HG03457 (cell line): ENCODE measurements at regions not wholly inside any gene's neighbourhood (a gene's known extent, or its start where the extent isn't known, plus 50 kb on each side); places are given as distances from the start of the nearest gene placed in this dataset.
"Not testable (repeated sequence)": the region's sequence is repeated elsewhere in the genome, so short reads cannot be mapped to it uniquely, and the experiment has no call there.

Experiments used
- ATAC-seq: cut with Tn5 transposase; IDR thresholded peaks from one replicate; pipeline ENCODE4 v1.9.1; 2021; ENCODE audit warnings: moderate number of reproducible peaks; ENCODE audit not compliant: unreplicated experiment

GRCh38 chrX:131875827-131876226 lies 147.3 kb upstream of the STK26 start:
- ATAC-seq = not testable (repeated sequence)

- ATAC-seq = no peak
Measured at GRCh38 chrX:131881194-131881593, 141.9 kb upstream of the STK26 start.

- ATAC-seq = not testable (repeated sequence)
Measured at GRCh38 chrX:131885042-131885441, 138.1 kb upstream of the STK26 start.

- ATAC-seq = not testable (repeated sequence)
Measured at GRCh38 chrX:131893857-131894256, 129.2 kb upstream of the STK26 start.

DNA sequence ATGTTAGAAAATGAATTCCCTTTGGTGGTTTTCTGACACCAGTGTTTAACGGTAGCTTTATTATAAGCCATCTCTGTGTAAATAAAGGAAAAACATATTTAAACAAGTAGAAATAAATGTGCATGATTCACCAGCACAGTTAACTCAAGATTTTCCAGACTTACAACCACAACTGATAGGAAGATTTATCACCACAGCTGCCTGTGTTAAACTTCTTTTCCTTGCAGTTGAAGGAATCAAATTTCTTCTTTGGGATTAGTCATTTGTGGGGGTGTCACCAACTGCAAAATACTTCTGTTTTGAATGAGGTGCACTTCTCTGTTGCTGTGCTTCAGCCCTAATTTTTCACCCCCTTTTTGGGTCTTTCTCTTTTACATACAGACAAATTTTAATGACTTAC lies 128.1 kb upstream of the STK26 start:
- ATAC-seq = no peak

- ATAC-seq = no peak
Measured at GRCh38 chrX:131895807-131896206, 127.3 kb upstream of the STK26 start.

DNA sequence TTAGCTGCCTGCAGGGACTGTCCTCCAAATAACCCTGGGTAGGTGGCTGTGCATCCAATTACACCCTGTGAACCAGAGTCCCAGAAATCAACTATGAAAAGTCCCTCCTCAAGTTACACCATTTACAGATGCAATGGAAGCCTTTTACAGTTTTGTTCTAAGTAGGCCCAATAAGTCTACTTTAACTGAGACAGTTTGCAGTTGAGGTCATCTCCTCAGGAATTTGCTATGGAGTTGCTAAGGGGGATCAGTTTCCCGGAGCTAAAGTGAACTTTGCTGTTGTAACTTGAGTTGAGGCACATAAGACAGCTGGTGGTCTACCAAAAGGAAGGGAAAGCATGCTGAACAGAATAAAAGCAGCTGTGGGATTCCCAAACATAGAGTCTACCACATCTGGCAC lies 121.6 kb upstream of the STK26 start:
- no peak for ATAC-seq

DNA sequence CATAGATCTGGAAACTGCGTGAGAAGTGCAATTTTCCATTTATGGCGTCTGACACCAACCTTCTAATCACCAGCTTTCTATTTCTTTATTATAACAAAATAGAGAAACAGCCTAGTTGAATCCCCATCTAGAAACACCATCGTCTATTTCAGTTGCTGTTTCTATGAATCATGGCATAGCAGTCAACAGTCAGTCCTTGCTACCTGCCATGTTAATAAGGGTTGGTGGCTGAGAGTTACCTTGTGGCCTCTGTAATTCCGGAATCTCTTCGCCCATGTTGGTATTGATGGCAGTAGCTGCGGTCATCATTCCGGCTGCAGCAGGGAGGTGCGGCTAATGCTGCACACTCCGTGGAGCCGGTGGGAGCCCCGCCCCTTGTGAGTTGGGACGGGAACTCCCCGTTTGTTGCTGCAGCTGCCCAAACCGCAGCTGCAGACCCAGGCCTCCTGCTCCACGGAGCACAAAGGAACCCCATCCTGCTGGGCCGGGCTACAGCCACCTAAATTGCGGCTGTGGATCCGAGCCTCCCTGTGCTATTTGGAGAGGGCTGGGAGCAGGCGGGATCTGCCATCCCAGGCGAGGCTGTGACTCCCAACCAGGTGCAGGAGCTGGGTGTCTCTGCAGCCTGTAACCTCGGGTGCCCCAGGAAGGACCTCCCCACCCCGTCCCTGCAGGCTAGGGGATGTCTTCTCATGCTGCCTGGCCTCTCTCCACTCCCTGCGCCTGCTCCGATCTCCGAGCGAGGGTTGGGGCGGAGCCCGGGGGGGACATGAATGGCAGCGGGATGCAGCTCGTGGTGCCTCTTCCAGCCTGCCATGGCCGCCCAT lies 115.4 kb upstream of the STK26 start:
- no peak for ATAC-seq

DNA sequence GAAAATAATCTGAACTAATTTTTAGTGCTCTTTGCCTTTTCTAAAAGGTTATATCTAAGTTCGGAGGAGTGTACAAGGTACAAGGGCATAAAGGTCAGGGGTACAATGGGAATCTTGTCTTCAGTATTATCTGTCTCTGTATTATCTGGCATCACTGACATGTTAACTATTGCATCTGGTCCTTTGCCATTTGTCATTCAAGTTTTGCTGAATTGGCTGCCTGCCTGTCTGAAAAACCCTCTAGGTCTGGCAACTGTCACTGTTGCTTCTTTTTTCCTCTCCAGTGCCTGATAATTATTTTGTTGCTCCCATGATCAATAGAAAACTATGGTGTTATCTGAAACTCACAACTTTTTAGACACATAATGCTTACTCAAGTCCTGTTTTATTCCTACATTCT lies 112.5 kb upstream of the STK26 start:
- ATAC-seq = no peak

DNA sequence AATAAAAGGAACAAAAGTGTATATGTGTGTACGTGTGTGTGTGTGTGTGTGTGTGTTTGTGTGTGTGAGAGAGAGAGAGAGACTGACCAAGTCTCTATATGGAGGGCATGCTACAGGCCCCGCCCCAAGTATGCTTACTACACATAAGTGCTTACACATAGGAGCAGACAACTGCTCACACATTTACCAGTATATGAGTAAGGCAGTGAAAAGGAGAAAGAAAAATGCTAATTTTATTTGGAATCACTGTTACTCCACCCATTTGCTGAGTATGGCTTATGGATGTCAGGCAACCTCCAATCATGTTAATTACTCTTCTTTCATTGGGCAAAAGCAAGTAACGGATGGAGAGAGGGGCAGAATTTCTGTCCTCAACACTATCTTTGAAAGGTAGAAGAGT lies 107.6 kb upstream of the STK26 start:
- ATAC-seq = no peak

GRCh38 chrX:131917588-131917987 lies 105.5 kb upstream of the STK26 start:
- no peak for ATAC-seq

DNA sequence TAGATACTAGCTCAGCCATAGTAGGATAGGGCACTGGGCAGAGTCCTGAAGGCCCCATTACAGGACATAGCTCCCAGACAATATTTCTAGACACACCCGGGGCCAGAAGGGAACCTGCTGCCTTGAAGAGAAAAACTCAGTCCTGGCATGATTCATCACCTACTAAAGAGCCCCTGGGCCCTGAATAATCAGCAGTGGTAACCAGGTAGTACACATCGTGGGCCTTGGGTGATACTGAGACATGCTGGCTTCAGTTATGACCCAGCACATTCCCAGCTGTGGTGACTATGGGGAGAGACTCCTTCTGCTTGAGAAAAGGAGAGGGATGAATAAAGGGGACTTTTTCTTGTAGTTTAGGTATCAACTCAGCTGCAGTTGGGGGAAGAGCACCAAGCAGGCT lies 104.3 kb upstream of the STK26 start:
- no peak for ATAC-seq

DNA sequence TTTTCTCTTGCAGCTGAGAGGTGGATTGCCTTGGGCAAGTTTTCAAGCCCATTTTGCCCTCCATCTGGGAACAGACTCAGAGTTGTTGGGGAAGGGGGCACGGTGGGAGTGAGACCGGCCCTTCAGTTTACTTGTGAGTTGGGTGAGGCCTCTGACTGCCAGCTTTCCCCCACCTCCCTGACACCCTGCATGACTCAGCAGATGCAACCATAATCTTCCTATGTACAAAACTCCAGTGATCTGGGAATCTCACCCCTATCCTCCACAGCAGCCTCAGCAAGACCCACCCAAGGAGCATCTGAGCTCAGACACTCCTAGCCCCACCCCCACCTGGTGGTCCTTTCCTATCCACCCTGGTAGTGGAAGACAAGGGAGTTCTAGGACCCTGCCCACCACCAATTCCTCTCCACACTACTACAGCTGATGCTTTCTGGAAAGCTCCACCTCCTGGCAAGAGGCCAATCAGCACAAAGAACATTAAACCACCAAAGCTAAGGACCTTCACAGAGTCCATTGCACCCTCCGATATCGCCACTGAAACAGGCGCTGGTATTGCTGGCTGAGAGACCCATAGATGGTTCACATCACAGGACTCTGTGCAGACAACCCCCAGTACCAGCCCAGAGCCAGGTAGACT lies 99.4 kb upstream of the STK26 start:
- ATAC-seq = no peak

GRCh38 chrX:131938749-131939148 lies 84.4 kb upstream of the STK26 start:
- ATAC-seq = no peak

DNA sequence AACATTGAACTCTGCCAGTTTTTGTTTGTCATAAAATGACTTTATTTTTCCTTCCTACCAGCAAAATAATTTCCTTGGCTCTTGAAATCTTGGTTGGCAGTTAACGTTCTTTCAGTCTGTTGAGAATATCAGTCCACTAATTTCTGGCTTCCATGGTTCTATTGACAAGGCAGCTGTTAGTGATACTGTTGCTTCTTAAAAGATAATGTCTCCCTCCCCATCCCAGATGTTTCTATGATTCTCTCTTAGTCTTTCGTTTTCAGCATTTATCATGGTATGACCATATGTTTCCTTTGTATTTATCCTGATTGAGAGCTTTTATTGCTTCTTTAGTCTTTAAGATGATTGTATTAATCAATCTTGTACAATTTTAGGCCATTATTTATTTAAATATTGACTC lies 81.1 kb upstream of the STK26 start:
- no peak for ATAC-seq

DNA sequence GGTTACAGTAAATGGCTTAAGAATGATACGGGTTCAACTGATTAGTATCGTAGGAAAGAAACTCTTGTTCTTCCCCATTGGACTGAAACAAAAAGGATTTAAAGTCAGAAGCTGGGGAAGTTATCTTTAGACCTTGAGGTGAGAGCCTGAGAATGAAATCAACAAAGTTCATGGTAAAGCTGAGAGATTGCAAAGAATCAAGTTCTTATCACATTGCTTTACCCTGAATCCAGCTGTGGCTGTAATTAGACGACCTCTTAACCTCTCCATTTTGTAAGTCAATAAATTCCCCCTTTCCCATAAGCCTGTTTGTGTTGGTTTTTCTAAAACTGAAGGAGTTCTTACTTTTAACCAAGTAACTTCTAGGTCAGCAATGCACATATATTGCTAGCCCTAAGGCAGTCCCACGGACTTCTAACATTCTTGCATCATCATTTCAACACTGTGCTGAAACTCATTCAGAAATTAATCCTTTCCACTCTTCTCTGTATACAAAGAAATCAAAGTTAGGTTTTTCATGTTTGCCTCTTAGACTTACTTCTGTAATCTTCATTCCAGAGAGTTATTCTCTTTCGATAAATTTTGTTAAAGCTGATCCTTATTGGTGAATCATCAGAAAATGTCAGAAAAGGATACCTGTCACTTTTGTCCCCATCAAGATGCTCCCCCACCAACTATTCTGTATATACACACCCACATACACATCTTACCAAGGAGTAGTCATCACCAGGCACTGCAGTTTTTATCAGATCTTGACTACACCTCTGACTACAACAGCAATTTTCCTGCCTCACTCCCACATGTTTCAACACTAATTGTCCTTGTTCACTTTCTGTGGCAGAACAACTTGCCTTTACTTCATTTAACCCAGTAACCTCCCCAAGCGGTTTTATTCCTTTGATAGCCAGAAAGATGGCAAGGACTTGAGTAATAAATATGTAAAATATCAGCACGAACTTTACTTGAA lies 77.9 kb upstream of the STK26 start:
- ATAC-seq = no peak

DNA sequence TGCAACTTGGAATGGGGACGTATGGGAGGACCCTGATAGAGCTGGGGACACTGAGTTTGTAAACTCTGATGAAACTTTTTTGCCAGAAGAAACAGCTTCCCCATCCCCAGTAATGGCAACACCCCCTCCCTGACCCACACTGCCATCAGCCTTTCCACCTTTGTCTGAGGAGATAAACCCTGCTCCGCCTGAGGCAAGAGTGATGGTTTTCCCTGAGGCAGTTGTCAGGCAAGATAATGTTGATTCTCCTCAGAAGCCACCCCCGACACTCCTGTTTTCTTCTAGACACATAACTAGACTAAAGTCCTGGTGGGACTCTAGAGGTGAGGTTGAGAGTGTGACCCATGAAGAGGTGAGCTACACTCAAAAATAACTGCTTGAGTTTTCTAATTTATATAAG lies 71.9 kb upstream of the STK26 start:
- no peak for ATAC-seq

GRCh38 chrX:131955099-131955777 lies 67.9 kb upstream of the STK26 start:
- no peak for ATAC-seq

DNA sequence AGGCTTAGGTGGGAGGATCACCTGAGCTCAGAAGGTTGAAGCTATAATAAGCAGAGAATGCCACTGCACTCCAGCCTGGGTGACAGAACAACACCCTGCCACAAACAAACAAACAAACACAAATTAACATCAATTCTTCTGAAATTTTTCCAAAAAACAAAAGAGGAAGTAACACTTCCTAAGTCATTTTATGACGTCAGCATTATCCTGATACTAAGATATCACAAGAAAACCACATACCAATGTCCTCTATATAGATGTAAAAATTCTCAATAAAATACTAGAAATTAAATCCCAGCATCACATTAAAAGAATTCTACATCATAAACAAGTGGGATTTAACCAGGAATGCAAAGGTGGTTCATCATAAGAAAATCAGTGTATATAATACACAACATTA lies 64.4 kb upstream of the STK26 start:
- ATAC-seq = no peak

- no peak for ATAC-seq
Measured at GRCh38 chrX:131970347-131970746, 52.8 kb upstream of the STK26 start.
